Myocyte (in vitro differentiated cells): ENCODE measurements at regions not wholly inside any gene's neighbourhood (a gene's known extent, or its start where the extent isn't known, plus 50 kb on each side); places are given as distances from the start of the nearest gene placed in this dataset.
"Not testable (repeated sequence)": the region's sequence is repeated elsewhere in the genome, so short reads cannot be mapped to it uniquely, and the experiment has no call there.

ENCODE experiments used
- DNase-seq: peaks from one replicate; pipeline ENCODE4 v3.0.0-alpha.2; 2012; ENCODE audit warnings: low read depth

DNA sequence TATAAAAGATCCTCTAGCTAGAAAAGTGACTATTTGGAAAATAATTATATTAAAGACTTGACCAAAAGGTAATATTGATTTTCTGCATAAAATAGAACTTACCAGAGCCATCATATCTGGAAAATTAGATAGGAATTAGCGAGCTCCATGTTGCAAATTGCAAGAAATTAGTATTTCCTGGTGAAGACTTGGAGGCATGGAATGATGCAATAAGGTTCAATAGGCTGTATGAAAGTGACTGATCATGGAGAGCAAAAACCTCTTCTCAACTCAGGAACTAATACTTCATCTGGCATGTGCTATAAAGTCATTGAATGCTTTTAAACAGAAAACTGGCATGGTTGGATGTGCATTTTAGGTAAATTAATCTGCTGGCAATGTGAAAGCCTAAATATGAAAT lies 66.3 kb upstream of the UFM1 start:
- DNase-seq, result no peak

- DNase-seq, result no peak
Observed at GRCh38 chr13:38265132-38265497, 84.5 kb upstream of the UFM1 start.

GRCh38 chr13:38264363-38265131 lies 85.1 kb upstream of the UFM1 start:
- DNase-seq, result no peak

DNA sequence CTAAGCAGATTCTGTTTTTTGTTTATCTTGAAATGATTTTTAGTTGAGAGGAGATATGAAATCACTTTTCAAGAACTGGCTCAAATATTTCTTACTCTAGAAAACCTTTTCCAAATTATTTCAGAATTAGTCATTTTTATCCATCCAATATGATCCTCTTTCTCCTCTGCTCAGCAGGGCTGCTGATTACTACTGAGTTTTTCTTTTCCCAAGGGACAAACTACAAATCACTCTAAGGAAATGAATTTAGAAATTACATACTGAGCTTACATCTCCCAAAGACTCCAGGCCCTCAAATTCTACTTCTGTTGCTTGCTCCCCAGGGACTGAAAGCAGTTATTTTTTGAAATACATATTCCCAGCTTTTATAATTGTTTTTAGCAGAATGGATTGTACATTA lies 87.4 kb upstream of the UFM1 start:
- DNase-seq, result peak; percentile 36

- no peak for DNase-seq
Observed at GRCh38 chr13:38255600-38255999, 94.1 kb upstream of the UFM1 start.

GRCh38 chr13:38239874-38240273 lies 109.8 kb upstream of the UFM1 start:
- DNase-seq, result no peak

DNA sequence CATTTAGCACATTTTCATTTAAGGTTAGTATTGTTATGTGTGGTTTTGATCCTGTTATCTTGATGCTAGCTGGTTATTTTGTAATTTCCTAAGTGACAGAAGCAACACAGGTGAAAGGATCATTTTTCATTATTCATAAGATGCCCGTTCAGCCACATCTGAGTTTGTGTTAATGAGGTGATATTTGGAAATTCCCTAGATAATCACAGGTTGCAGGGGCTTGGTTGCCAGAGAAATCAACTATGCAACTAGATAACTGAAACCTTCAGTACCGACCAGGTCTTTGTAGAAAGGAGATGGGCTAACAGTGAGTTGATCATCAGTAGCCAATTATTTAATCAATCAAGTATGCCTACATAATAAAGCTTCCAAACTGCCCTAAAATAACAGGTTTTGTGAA lies 121.3 kb upstream of the UFM1 start:
- no peak for DNase-seq

DNA sequence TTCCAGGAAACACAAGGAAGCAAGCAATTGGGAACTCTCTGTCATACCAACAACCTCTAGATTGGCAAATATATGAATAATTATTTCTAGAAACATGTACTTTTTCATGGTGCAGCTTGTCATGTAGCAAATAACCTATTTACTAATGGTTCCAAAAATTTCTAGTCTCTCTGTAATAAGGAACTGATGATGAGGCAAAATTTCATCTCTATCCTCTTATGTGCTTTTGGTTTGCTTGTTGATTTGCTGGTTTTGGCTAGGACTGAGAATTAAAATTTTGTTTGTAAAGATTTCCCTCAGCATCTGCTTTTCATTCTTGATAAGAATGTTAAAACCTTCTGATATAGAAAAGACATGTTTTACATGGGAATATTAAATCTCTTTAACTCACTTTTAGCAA lies 123.2 kb upstream of the UFM1 start:
- no peak for DNase-seq

DNA sequence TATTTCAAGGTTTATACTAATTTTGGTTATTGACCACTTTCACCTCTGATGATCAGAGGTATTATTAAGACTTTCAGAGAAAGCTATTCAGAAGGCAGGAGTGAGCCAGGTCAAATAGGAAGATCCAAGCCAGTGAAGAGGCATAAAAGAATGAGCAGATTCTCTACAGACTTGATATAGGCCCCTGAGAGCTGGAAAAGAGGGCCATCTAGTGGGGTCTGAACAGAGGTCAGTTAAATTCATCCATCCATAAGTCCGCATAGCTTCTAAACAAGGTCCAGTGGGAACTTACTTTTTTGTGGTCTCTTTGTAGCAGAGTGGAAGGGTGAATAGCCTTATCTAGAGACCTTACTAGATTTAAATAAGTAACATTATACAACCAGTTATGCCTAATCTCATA lies 126.6 kb upstream of the UFM1 start:
- peak; percentile 49 for DNase-seq

DNA sequence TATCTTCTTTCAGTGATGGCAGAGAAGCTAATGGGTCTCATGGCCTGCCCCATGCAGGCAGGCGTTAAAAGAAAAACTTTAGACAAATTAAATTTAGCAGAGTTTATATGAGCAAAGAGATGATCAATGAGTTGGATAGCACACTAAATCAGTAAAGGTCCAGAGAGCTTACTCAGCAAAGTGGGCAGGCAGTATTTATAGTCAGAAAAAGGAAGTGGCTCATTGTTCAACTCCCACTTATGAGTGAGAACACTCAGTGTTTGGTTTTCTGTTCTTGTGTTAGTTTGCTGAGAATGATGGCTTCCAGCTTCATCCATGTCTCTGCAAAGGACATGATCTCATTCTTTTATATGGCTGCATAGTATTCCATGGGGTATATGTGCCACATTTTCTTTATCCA lies 128.5 kb upstream of the UFM1 start:
- DNase-seq, result not testable (repeated sequence)

DNA sequence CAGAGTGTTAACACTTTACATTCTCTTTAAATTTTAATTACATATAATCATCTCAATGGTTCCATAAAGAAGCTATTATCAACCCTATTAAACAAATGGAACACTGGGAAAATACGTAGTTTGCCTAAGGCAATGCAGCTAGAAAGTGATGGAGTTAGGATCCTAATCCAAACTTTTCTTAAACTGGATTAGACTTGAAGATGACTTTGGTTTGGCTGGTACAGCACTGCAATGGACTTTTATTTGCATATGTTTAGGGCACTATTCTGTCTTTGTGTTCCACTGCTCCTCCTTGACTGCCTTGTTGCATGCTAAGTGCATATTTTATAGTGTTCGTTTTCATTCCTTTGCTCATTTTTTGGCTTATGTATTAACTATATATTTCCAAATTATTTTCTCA lies 133.5 kb upstream of the UFM1 start:
- no peak for DNase-seq

DNA sequence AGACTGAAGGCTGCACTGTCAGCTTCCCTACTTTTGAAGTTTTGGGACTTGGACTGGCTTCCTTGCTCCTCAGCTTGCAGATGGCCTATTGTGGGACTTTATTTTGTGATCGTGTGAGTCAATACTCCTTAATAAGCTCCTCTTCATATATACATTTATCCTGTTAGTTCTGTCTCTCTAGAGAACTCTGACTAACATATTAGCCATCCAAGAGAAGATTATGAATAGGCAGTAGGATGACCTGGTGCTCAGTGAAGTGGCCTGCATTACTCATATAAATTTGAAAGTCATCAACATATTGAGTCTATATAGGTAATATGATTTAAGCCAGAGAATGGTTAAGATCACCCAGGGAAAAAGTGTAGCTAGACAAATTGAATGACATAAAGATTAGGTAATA lies 136.3 kb upstream of the UFM1 start:
- no peak for DNase-seq

DNA sequence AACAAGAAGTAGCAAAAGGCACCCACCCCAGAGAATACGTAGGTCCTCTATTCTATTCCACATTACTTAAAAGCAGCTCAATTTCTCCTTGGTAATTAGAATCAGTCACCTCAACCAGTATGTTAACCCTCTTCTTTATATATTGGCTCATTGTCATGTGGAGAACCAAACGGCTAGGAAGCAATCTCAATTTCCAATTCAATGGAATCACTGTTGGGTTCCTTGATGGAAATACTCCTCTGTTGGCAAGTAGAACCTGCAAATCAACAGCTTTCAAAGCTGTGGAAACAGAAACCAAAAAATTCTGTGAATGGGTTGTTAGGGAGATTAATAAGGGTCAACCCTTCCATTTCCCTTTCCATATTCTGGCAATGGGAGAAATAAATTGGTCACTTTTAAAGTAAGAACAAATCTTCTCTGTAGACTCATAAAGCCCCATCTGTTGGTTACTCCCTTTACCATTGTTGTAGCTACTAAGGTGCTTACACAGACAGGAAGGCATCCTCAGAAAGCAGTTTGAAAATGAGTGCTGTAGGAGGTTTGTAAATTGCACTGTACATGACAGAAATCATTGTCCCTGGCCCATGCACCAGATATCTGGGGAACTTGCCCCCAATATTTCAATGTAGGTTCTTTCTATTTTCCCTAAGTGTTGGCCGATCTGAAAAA lies 138.6 kb upstream of the UFM1 start:
- DNase-seq, result no peak

DNA sequence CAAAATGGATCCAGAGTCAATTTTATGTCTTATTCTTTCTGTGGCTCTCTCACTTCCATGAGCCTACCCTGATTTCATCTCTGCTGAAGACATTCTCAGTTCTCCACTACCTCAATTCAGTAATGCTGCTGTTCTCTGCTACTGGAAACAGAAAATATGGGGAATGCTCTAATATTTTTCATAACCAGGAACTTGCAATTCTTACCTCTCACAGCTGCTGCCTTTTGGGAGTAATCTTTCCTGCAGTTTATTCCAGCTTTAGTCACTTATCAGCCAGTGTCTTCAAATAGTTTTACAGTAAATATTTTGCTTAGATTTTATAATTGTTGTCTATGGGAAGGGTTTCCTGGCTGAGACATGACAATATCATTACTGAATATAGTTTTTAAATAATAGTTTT lies 145.1 kb upstream of the UFM1 start:
- peak; percentile 5 for DNase-seq

DNA sequence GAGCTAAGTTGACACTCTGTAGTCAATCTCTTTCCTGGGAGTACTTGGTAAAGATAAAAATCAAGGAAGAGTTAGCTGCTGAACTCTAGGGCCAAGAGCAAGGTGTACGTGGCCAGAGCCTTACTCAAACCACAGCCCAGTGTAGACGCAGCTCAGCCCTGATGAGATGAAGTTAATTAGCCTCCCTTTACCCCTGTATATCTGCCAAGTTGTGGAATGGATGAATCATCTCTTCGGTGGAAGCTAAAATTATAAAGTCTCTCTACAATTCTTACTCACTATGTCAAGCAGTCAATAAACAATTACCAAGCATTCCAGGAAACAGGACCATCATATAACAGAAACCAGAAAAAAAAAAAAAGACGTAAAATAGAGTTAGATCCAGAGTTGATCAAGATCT lies 146.9 kb upstream of the UFM1 start:
- DNase-seq, result peak; percentile 35

DNA sequence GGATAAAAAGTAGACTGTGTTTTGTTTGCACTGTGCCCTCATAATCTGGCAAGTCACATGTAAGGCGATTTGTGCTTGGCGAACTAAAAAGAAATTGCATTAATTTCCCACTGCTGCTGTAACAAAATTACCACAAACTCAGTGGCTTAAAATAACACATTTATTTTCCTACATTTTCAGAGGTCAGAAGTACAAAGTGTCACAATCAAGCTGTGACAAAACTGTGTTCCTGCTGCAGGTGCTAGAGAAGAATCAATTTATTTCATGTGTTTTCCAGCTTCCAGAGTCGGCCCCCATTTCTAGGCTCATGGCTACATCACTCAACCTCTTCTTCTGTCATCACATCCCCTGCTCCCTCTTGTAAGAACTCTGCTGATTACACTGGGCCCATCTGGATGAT lies 158.6 kb upstream of the UFM1 start:
- DNase-seq, result no peak

DNA sequence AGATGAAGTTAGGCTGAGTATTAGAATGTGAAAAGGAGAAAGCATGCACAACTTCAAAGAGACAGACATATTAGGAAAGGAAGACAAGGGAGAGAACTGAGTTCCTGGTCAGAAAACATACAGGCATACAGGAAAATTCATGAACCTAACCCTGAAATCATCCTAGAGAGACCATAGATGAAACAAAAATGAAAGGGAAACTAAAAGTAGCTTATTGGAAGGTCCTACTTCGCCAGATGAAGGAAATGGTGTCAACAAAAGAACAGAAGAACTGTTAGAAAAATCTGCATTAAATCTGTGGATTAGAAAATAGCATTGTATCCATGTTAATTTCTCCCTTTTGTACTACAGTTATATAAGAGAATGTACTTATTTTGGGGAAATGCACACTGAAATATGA lies 169.0 kb upstream of the UFM1 start:
- peak; percentile 8 for DNase-seq

GRCh38 chr13:38180126-38180525 lies 169.5 kb upstream of the UFM1 start:
- peak; percentile 33 for DNase-seq

- no peak for DNase-seq
Observed at GRCh38 chr13:38176664-38177063, 173.0 kb upstream of the UFM1 start.

DNA sequence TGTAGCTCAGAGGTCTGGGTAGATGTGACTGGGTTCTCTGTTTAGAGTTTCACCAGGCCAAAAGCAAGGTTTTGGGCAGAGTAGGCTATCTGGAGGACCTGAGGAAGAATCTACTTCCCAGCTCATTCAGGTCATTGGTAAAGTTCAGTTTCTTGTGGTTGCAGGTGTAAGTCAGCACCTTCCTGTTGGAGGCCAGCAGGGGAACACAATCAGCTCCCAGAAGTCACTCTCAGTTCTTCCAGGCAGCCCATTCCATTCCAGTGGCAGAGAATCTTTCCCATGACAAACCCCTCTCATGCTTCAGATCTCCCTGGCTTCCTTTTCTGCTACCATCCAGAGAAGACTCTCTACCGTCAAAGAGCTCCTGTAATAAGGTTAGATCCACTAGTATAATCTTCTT lies 176.2 kb upstream of the UFM1 start:
- no peak for DNase-seq

GRCh38 chr13:38167164-38167822 lies 182.4 kb upstream of the UFM1 start:
- no peak for DNase-seq

DNA sequence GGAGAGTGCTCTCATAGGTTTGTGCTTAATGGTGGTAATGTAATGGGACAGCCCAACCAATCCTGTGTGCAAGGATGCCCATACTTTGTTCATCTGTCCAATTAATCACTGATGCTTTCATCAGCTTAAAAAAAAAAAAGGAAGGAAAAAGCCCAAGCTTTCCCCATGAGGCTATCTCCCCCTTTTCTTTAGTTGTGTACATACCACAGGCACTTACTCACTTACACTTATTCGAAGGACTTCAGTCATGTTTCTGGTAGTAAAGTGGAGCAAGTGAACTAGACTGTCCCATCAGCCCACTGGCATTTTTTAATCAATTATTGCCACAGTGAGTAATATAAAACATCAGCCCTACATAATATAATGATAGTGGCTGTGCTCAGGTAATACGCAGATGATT lies 183.5 kb upstream of the UFM1 start:
- no peak for DNase-seq

GRCh38 chr13:38160131-38160530 lies 189.5 kb upstream of the UFM1 start:
- no peak for DNase-seq
